ENCODE measurements at regions not wholly inside any gene's neighbourhood (a gene's known extent, or its start where the extent isn't known, plus 50 kb on each side); places are given as distances from the start of the nearest gene placed in this dataset.

DNA sequence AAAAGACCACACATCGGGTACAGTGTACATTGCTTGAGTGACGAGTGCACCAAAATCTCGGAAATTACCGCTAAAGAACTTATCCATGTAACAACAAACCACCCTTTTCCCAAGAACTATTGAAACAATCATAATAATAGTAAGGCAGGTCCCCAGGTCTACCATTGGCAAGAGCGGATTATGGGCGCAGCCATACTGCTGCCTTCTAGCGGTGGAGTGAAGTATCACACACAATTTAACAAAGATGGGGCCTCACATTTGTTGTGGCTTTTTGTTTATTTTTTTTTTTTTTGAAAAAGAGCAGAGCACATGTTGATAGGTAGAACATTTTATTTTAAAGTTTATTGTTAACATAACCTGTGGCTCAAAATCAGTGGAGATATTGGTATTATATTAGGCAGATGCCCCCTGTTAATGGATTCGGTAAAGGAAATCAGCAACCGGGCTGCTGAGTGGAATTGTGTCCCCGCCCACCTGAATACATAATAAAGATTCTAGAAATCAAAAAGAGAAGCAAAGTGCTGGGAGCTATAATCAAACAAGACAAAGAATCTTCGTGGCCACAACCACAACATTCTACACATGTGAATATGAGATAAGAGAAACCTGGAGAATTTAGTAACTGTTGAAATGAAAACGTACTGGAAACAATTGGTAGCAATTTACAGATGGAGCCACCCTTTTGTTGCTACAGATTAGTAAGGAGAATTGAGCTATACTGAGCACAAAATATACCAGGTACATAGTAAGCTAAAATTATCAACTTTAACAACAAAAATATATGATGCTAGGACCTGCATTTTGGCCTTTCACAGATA lies 94.2 kb upstream of the EXOC2 start:
- no peak for TF ChIP-seq POLR2AphosphoS5 (IDR thresholded peaks at IDR 0.05)
- TF ChIP-seq POLR2A (IDR thresholded peaks at IDR 0.05), result no peak
